ENCODE measurements at regions not wholly inside any gene's neighbourhood (a gene's known extent, or its start where the extent isn't known, plus 50 kb on each side); places are given as distances from the start of the nearest gene placed in this dataset.
"Not testable (repeated sequence)": the region's sequence is repeated elsewhere in the genome, so short reads cannot be mapped to it uniquely, and the experiment has no call there.

GRCh38 chr14:38578278-38578681 lies 322.4 kb upstream of the CLEC14A start:
- H3K4me1 ChIP-seq, result no peaks in the 10 kb centered on the region
- no peak overlapping the region for H3K27ac ChIP-seq
- no peaks in the 10 kb centered on the region for H3K27me3 ChIP-seq
- H3K4me3 ChIP-seq, result no peak overlapping the region
- H3K36me3 ChIP-seq, result no peaks in the 10 kb centered on the region
- H3K9me3 ChIP-seq, result no peaks in the 10 kb centered on the region
- TF ChIP-seq, protein P1, sequence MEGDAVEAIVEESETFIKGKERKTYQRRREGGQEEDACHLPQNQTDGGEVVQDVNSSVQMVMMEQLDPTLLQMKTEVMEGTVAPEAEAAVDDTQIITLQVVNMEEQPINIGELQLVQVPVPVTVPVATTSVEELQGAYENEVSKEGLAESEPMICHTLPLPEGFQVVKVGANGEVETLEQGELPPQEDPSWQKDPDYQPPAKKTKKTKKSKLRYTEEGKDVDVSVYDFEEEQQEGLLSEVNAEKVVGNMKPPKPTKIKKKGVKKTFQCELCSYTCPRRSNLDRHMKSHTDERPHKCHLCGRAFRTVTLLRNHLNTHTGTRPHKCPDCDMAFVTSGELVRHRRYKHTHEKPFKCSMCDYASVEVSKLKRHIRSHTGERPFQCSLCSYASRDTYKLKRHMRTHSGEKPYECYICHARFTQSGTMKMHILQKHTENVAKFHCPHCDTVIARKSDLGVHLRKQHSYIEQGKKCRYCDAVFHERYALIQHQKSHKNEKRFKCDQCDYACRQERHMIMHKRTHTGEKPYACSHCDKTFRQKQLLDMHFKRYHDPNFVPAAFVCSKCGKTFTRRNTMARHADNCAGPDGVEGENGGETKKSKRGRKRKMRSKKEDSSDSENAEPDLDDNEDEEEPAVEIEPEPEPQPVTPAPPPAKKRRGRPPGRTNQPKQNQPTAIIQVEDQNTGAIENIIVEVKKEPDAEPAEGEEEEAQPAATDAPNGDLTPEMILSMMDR (IDR thresholded peaks at IDR 0.05), result no peak
- DNase-seq (ENCODE audit: low spot score), result no peak

DNA sequence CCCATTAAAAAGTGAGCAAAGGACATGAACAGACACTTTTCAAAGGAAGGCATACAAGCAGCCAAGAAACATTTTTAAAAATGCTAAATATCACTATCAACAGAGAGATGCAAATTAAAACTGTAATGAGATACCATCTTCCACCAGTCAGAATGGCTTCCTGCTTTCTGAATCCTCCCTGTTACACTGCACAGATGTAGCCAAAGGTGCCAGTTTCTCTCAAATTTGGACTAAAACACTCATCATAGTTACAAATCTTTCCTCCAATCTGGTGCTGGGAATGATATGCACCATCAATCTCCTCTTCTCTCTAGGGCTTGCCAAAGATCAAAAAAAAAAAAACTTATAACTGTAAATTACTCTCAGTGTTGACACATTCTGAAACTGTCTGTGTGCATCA lies 311.8 kb upstream of the CLEC14A start:
- Histone ChIP-seq H3K36me3 (no peaks in the 10 kb centered on the region), H3K27ac (no peak overlapping the region), H3K27me3 (no peaks in the 10 kb centered on the region), H3K4me1 (no peaks in the 10 kb centered on the region), H3K9me3 (no peaks in the 10 kb centered on the region), H3K4me3 (no peak overlapping the region)
- no peak for DNase-seq (ENCODE audit: low spot score)
- TF ChIP-seq, protein P1 (IDR thresholded peaks at IDR 0.05), result no peak

DNA sequence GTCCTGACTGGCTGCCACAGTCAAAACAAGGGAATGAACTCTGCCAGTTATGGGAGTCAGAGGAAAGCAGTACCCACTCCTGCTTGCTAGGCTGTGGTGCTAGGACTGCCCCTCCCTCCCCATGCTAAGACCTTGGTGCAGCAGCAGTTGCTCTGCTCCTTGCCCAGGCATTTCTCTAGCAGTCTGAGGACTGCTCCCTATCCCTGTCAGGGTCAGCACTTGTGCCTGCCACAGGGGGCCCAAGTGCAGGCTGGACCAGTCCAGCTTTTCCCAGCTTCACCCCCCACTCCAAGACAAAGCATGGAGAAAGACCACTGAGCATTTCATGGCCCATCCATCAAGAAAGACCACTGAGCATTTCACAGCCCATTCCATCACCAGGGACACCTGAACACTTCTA lies 305.8 kb upstream of the CLEC14A start:
- no peak for DNase-seq (ENCODE audit: low spot score)
- H3K4me1 ChIP-seq, result no peaks in the 10 kb centered on the region
- no peaks in the 10 kb centered on the region for H3K27me3 ChIP-seq
- H3K27ac ChIP-seq, result no peak overlapping the region
- no peak overlapping the region for H3K4me3 ChIP-seq
- TF ChIP-seq, protein P1 (IDR thresholded peaks at IDR 0.05), result no peak
- H3K9me3 ChIP-seq, result peaks cover 0 to 7% of the 10 kb centered on the region in 2 donors
- H3K36me3 ChIP-seq, result no peaks in the 10 kb centered on the region

DNA sequence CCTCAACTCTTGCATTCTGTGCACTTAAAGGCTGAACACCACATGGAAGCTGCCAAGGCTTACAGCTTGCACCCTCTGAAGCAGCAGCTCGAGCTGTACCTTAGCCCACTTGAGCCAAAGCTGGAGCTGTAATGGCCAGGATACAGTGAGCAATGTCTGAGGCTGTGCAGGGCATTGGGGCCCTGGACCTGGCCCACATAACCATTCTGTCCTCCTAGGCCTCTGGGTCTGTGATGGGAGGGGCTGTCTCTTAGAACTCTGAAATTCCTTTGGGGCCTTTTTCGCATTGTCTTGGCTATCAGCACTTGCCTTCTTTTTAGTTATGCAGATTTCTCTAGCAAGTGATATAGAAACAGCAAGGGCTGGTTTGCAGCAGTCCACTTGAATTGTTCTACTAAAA lies 303.8 kb upstream of the CLEC14A start:
- H3K36me3 ChIP-seq, result no peaks in the 10 kb centered on the region
- no peak overlapping the region for H3K4me3 ChIP-seq
- no peak for DNase-seq (ENCODE audit: low spot score)
- H3K9me3 ChIP-seq, result peaks cover 0 to 7% of the 10 kb centered on the region in 2 donors
- TF ChIP-seq, protein P1 (IDR thresholded peaks at IDR 0.05), result no peak
- no peaks in the 10 kb centered on the region for H3K27me3 ChIP-seq
- H3K4me1 ChIP-seq, result no peaks in the 10 kb centered on the region
- no peak overlapping the region for H3K27ac ChIP-seq

- not testable (repeated sequence) for H3K27ac ChIP-seq; H3K27me3 ChIP-seq; H3K4me3 ChIP-seq; H3K9me3 ChIP-seq; H3K36me3 ChIP-seq; H3K4me1 ChIP-seq; DNase-seq (ENCODE audit: low spot score)
Measured at GRCh38 chr14:38557391-38557790, 301.5 kb upstream of the CLEC14A start.

GRCh38 chr14:38556252-38556651 lies 300.4 kb upstream of the CLEC14A start:
- DNase-seq (ENCODE audit: low spot score), result no peak
- Histone ChIP-seq H3K36me3 (no peaks in the 10 kb centered on the region), H3K27me3 (no peaks in the 10 kb centered on the region), H3K4me1 (no peaks in the 10 kb centered on the region), H3K4me3 (no peak overlapping the region), H3K27ac (no peak overlapping the region), H3K9me3 (peaks cover 0 to 7% of the 10 kb centered on the region in 2 donors)
- TF ChIP-seq, protein P1 (IDR thresholded peaks at IDR 0.05), result no peak

All from right atrium auricular region (tissue), 2 donors.